Spinal cord (tissue), 9 donors: ENCODE measurements at regions not wholly inside any gene's neighbourhood (a gene's known extent, or its start where the extent isn't known, plus 50 kb on each side); places are given as distances from the start of the nearest gene placed in this dataset.

Source experiments
- DNase-seq, 6 donors: peaks; one replicate each; pipeline versions ENCODE4 v3.0.0 to v3.0.0-alpha.2; 2013 to 2015; ENCODE audit warnings: low spot score in 6 of 6, low read depth in 4 of 6
- H3K27ac ChIP-seq: one replicate; pipeline ENCODE4 v1.5.1; 2013; ENCODE audit warnings: low read depth, low read length, control low read depth
- H3K27me3 ChIP-seq: one replicate; pipeline ENCODE4 v1.6.1; 2013; ENCODE audit warnings: low read length; ENCODE audit not compliant: control insufficient read depth, insufficient read depth
- H3K36me3 ChIP-seq: one replicate; pipeline ENCODE4 v1.6.1; 2013; ENCODE audit warnings: low read length; ENCODE audit not compliant: control insufficient read depth, insufficient read depth
- H3K4me1 ChIP-seq: one replicate; pipeline ENCODE4 v1.6.1; 2013; ENCODE audit warnings: low read length; ENCODE audit not compliant: control insufficient read depth, insufficient read depth
- H3K4me3 ChIP-seq: one replicate; pipeline ENCODE4 v1.5.1; 2013; ENCODE audit warnings: low read depth, low read length, control low read depth
- H3K9me3 ChIP-seq: one replicate; pipeline ENCODE4 v1.6.1; 2013; ENCODE audit warnings: low read length; ENCODE audit not compliant: control insufficient read depth, insufficient read depth
- WGBS: methylation state at CpG from one replicate; pipeline ENCODE4 v1.1.5; 2013; ENCODE audit warnings: missing lambda C conversion rate; ENCODE audit not compliant: insufficient coverage; 5-methylcytosine and 5-hydroxymethylcytosine counted together
- donor health status: healthy.

DNA sequence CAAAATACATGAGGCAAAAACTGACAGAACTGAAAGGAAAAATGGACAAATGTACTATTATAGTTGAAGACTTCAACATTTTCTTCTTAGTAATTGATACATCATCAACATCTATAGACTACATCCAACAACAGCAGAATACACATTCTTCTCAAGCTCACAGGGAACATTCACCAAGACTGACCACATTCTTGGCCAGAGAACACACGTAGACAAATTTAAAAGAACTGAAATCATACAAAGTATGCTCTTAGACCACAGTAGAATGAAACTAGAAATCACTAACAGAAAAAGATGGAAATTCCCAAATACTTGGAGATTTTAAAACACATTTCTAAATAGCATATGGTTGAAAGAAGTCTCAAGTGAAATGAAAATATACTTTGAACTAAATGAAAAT is 55.1 kb upstream of the NSMCE3 start:
- DNase-seq = no peak
- no peaks in the 10 kb centered on the region for H3K36me3 ChIP-seq
- no peaks in the 10 kb centered on the region for H3K27me3 ChIP-seq
- H3K4me3 ChIP-seq = no peak overlapping the region
- no peaks in the 10 kb centered on the region for H3K9me3 ChIP-seq
- H3K4me1 ChIP-seq = no peaks in the 10 kb centered on the region
- H3K27ac ChIP-seq = no peak overlapping the region
- WGBS = no CpG with 5 or more reads among the region's 1 CpG

DNA sequence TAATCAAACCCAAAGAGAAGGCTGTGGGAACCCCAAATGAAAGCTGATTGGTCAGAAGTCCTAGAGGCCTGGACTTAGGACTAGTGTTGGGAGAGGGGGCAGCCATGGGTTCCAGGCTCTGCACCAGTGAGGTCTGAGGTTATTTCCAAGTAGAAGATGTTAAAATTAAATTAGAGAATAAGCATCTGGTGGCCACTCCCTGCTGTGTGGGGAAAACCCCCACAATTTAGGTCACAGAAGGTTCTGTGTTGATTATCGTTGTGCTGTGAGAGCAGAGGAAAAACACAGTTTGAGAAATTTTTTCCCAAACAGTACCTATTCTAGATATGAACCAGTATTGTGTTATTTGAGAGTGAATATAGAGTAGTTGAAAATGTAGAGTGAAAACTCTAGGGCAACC is 53.9 kb upstream of the NSMCE3 start:
- Histone ChIP-seq H3K36me3 (no peaks in the 10 kb centered on the region), H3K27ac (no peak overlapping the region), H3K9me3 (no peaks in the 10 kb centered on the region), H3K4me1 (no peaks in the 10 kb centered on the region), H3K27me3 (no peaks in the 10 kb centered on the region), H3K4me3 (no peak overlapping the region)
- DNase-seq = no peak
- WGBS = no CpG with 5 or more reads among the region's 1 CpG

DNA sequence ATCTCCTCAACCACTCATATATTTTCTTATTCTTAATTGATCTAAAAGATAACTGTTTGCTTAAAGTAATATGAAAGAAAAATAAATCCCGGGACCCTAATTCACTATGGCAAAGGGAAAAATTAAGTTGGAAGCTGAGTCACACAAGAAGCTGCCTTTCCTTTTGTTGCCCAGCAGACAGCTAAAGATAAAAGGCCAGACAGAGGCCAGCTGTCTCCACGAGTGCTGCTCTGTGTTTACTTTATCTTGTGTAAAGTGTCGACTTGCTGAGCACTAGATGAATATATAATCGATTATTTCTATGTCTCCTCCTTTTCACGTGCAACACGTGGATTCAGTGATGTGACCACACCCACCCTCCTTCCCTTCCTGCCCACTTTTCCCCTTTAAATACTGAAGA is 52.8 kb upstream of the NSMCE3 start:
- no peak for DNase-seq
- Histone ChIP-seq H3K36me3 (no peaks in the 10 kb centered on the region), H3K9me3 (no peaks in the 10 kb centered on the region), H3K4me1 (no peaks in the 10 kb centered on the region), H3K27me3 (no peaks in the 10 kb centered on the region), H3K27ac (no peak overlapping the region), H3K4me3 (no peak overlapping the region)
- 50% methylated on average over 1 of the region's 6 CpGs for WGBS

DNA sequence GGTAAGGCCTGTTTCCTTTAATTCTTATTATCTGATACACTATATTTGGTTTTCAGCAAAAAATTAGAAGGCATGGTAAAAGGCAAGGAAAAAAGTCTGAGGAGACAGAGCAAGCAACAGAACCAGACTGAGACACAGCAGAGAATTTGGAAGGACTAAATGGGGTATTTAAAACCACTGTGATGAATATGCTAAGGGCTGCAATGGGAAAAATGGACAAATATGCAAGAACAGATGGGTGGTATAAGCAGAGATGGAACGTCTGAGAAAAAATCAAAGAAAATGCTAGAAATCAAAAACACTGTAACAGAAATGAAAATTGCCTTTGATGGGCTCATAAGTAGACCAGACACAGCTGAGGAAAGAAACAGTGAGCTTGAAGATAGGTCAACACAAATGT is 50.8 kb upstream of the NSMCE3 start:
- Histone ChIP-seq H3K27me3 (no peaks in the 10 kb centered on the region), H3K36me3 (no peaks in the 10 kb centered on the region), H3K27ac (no peak overlapping the region), H3K4me3 (no peak overlapping the region), H3K4me1 (no peaks in the 10 kb centered on the region), H3K9me3 (no peaks in the 10 kb centered on the region)
- WGBS = no CpG with 5 or more reads among the region's 1 CpG
- peak in 1 of 6 donors; percentile 14 for DNase-seq

DNA sequence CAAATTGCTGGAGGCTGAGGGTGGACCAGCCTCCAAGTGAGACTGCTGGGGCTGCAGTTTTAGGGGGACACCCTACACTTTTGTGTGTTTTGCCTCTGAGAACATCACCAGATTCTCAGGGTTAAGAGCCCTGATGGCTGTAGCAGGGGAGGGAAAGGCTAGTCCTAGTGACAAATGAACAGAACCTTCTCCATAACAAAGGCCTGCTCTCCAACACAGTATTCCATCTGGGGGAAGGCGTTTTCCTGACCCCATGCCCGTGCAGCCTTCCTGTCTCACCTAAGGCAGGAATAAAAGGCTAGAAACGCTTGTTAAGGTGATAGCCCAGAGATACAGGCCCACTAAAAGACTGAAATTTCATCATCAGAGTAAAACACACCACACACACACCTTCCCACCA is 50.2 kb upstream of the NSMCE3 start:
- WGBS = 67% methylated on average over 1 of the region's 3 CpGs
- no peak overlapping the region for H3K27ac ChIP-seq
- no peak overlapping the region for H3K4me3 ChIP-seq
- H3K27me3 ChIP-seq = no peaks in the 10 kb centered on the region
- no peaks in the 10 kb centered on the region for H3K36me3 ChIP-seq
- H3K4me1 ChIP-seq = no peaks in the 10 kb centered on the region
- no peak for DNase-seq
- H3K9me3 ChIP-seq = no peaks in the 10 kb centered on the region
